PFSK-1 (cell line): ENCODE measurements at regions not wholly inside any gene's neighbourhood (a gene's known extent, or its start where the extent isn't known, plus 50 kb on each side); places are given as distances from the start of the nearest gene placed in this dataset.

ENCODE experiments used
- FOXP2 ChIP-seq: optimal IDR thresholded peaks from 2 replicates; pipeline ENCODE3; 2011; ENCODE audit warnings: borderline replicate concordance, control low read depth, inconsistent platforms; ENCODE audit not compliant: insufficient read depth; ENCODE audit errors: extremely low read length, extremely low read depth
- POLR2AphosphoS5 ChIP-seq: IDR thresholded peaks from 2 replicates; pipeline ENCODE4 v1.6.1; 2012; ENCODE audit warnings: low read depth, mild to moderate bottlenecking, control low read depth, low read length, moderate library complexity
- SIN3A ChIP-seq: IDR thresholded peaks from 2 replicates; pipeline ENCODE4 v1.6.1; 2012; ENCODE audit warnings: mild to moderate bottlenecking, low read length, moderate library complexity, borderline replicate concordance; ENCODE audit not compliant: insufficient read depth
- TAF1 ChIP-seq: IDR thresholded peaks from 2 replicates; pipeline ENCODE4 v1.6.1; 2012; ENCODE audit warnings: low read length, control low read depth, borderline replicate concordance; ENCODE audit not compliant: insufficient read depth
- TF ChIP-seq, protein P1 (sequence below), 2 experiments: IDR thresholded peaks; 2 replicates each; pipeline versions ENCODE4 v1.6.1 to v1.8.0; 2011 to 2012; ENCODE audit warnings: low read depth in 2 of 2, low read length in 2 of 2, control low read depth in 1 of 2, inconsistent platforms in 1 of 2, mild to moderate bottlenecking in 1 of 2, moderate library complexity in 1 of 2; ENCODE audit not compliant: insufficient read depth in 1 of 2

DNA sequence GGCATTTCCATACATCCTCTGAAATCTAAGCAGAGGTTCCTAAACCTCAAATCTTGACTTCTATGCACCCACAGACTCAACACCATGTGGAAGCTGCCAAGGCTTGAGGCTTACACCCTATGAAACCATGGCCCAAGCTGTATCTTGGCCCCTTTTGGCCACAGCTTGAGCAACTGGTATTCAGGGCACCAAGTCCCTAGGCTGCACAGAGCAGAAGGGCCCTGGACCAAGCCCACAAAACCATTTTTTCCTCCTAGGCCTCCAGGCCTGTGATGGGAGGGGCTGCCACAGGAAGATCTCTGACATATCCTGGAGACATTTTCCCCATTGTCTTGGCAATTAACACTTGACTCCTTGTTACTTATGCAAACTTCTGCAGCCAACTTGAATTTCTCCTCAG, 54.4 kb upstream of the IL12A start:
- no peak for TF ChIP-seq POLR2AphosphoS5
- no peak for TF ChIP-seq FOXP2
- TF ChIP-seq SIN3A = no peak
- TF ChIP-seq, protein P1, sequence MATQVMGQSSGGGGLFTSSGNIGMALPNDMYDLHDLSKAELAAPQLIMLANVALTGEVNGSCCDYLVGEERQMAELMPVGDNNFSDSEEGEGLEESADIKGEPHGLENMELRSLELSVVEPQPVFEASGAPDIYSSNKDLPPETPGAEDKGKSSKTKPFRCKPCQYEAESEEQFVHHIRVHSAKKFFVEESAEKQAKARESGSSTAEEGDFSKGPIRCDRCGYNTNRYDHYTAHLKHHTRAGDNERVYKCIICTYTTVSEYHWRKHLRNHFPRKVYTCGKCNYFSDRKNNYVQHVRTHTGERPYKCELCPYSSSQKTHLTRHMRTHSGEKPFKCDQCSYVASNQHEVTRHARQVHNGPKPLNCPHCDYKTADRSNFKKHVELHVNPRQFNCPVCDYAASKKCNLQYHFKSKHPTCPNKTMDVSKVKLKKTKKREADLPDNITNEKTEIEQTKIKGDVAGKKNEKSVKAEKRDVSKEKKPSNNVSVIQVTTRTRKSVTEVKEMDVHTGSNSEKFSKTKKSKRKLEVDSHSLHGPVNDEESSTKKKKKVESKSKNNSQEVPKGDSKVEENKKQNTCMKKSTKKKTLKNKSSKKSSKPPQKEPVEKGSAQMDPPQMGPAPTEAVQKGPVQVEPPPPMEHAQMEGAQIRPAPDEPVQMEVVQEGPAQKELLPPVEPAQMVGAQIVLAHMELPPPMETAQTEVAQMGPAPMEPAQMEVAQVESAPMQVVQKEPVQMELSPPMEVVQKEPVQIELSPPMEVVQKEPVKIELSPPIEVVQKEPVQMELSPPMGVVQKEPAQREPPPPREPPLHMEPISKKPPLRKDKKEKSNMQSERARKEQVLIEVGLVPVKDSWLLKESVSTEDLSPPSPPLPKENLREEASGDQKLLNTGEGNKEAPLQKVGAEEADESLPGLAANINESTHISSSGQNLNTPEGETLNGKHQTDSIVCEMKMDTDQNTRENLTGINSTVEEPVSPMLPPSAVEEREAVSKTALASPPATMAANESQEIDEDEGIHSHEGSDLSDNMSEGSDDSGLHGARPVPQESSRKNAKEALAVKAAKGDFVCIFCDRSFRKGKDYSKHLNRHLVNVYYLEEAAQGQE (IDR thresholded peaks at IDR 0.05; ENCODE audit: insufficient read depth in 1 of 2, low read depth in 2 of 2, low read length in 2 of 2) = no peak
- TF ChIP-seq TAF1 = no peak

DNA sequence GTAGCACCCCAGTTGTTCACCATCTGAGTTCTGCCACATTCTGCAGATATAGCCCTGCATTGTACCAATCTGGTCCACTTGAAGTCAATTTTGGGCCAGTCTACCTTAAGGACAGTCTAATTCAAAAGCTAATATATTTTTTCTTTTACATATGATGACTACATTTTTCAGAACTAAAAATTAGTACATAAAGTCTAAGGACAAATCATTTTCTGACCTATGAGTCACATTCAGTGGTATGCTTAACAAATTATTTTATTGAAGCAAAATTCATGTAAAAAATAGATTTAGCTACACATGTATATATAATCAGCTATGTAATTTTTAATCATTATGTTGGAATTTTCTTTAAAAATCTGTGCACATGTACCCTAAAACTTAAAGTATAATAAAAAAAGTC, 52.1 kb upstream of the IL12A start:
- TF ChIP-seq TAF1 (no peak), POLR2AphosphoS5 (no peak), SIN3A (no peak), FOXP2 (no peak)
- TF ChIP-seq, protein P1 (IDR thresholded peaks at IDR 0.05; ENCODE audit: insufficient read depth in 1 of 2, low read depth in 2 of 2, low read length in 2 of 2) = no peak

DNA sequence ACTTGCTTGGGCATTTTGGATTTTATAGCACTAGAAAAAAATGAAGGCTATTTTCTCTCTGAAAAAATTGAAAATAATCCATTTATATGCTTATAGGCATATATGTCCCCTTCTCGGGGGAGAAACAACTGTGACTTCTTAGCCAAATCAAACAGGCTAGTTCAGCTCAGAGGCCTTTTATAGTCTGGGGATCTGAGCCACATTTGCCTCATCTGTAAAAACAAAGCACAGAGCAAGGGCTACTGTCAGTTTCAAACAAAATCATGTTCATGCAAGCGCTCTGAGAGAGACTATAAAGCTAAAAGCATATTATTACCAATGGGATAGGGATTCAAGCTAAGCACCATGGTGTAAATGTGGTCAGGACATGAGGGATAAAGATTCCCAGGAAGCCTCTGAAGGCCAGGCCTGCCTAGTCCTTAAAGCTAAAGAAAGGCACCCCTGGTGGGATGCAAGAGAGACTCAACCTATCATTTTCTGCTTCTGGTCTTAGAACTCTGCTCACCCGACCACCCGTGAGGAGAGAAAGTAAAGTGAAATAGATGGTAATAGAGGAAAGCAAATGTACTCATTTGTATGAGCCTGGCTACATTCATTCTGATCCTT, 51.0 kb upstream of the IL12A start:
- TF ChIP-seq POLR2AphosphoS5 (no peak), TAF1 (no peak), FOXP2 (no peak), SIN3A (no peak)
- TF ChIP-seq, protein P1 (IDR thresholded peaks at IDR 0.05; ENCODE audit: insufficient read depth in 1 of 2, low read depth in 2 of 2, low read length in 2 of 2) = no peak

DNA sequence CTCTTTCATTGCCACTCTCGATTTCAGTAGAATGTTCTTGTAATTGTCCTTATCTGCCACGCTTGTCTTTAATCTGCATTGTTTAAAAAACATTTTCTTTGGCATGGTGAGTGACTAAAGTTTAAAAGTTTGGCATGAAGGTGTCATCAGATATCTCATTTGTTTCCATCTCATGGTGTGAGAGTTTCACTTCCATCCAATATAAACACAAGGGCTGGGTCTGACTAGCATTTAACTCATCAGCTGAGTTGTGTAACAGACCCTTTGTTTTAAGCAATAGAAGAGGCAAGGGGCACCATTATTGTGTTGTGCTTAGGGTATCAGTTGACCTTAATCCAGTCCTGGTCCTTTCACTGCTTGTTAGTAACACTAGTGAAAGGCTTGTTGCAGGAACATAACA, 49.9 kb upstream of the IL12A start:
- TF ChIP-seq POLR2AphosphoS5 (no peak), FOXP2 (no peak), SIN3A (no peak), TAF1 (no peak)
- TF ChIP-seq, protein P1 (IDR thresholded peaks at IDR 0.05; ENCODE audit: insufficient read depth in 1 of 2, low read depth in 2 of 2, low read length in 2 of 2) = no peak
